ENCODE measurements at regions not wholly inside any gene's neighbourhood (a gene's known extent, or its start where the extent isn't known, plus 50 kb on each side); places are given as distances from the start of the nearest gene placed in this dataset.
"Not testable (repeated sequence)": the region's sequence is repeated elsewhere in the genome, so short reads cannot be mapped to it uniquely, and the experiment has no call there.

DNA sequence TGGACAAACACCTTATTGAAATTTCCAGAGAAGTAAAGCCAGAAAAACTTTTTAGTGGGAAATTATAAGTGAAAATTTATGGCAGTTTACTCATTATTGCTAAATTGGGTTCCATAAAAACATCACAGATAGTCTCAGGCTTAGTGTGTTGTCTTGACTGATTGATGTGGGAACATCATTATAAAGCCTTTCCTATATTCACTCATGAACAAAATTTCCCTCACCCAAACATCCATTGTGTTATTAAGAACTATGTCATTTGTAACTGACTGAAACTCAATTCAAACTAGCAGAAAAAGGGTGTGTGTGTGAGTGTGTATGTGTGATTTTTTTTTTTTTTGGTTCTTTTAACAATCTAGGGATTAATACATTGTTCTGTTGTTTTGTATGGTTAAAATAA lies 143.7 kb upstream of the SEMA6A start:
- no peak overlapping the region for H2AFZ ChIP-seq (ENCODE audit: control insufficient read depth, low read length)

DNA sequence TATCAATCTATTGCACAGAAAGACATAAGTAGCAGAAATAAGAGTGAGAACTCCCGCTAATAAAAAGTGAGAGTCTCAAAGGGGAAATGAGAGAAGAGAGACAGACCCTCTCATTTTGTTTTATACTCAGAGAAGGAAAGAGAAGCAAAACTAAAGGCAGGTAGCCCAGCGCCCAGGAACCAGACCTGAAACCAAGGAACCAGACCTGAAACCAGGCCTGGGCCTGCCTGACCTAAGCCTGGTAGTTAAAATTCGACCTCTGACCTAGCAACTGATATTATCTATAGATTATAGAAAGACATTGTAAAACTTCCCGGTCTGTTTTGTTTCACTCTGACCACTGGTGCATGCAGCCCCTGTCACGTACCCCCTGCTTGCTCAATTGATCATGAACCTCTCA lies 134.5 kb upstream of the SEMA6A start:
- Histone ChIP-seq H2AFZ (ENCODE audit: control insufficient read depth, low read length) (no peak overlapping the region), H3K9ac (ENCODE audit: control insufficient read depth, extremely low read depth, insufficient read depth, low read length) (no peak overlapping the region), H3K4me1 (ENCODE audit: control insufficient read depth, extremely low read depth, insufficient read depth, low read length) (no peaks in the 10 kb centered on the region), H3K79me2 (ENCODE audit: control insufficient read depth, insufficient read depth, low read length) (no peaks in the 10 kb centered on the region), H3K36me3 (ENCODE audit: control insufficient read depth in 2 of 2, extremely low read depth in 1 of 2, insufficient read depth in 2 of 2, low read length in 2 of 2) (no peaks in the 10 kb centered on the region), H3K4me2 (ENCODE audit: control insufficient read depth, extremely low read depth, insufficient read depth, low read depth, low read length) (no peak overlapping the region), H3K9me1 (ENCODE audit: control insufficient read depth, extremely low read depth, insufficient read depth, low read length) (no peaks in the 10 kb centered on the region), H3K9me3 (ENCODE audit: control insufficient read depth, low read depth, low read length) (no peaks in the 10 kb centered on the region), H3K4me3 (ENCODE audit: control insufficient read depth in 2 of 3, extremely low read depth in 1 of 3, insufficient read depth in 2 of 3, low read depth in 1 of 3, low read length in 3 of 3) (no peak overlapping the region), H3K27me3 (ENCODE audit: control insufficient read depth, extremely low read depth, insufficient read depth, low read length) (no peaks in the 10 kb centered on the region), H4K20me1 (ENCODE audit: control insufficient read depth, extremely low read depth, insufficient read depth, low read length) (no peaks in the 10 kb centered on the region), H3K27ac (ENCODE audit: control insufficient read depth, insufficient read depth, low read length) (no peak overlapping the region)
- no peak for TF ChIP-seq EZH2 (IDR thresholded peaks at IDR 0.05; ENCODE audit: low read length)
- TF ChIP-seq, protein P1, sequence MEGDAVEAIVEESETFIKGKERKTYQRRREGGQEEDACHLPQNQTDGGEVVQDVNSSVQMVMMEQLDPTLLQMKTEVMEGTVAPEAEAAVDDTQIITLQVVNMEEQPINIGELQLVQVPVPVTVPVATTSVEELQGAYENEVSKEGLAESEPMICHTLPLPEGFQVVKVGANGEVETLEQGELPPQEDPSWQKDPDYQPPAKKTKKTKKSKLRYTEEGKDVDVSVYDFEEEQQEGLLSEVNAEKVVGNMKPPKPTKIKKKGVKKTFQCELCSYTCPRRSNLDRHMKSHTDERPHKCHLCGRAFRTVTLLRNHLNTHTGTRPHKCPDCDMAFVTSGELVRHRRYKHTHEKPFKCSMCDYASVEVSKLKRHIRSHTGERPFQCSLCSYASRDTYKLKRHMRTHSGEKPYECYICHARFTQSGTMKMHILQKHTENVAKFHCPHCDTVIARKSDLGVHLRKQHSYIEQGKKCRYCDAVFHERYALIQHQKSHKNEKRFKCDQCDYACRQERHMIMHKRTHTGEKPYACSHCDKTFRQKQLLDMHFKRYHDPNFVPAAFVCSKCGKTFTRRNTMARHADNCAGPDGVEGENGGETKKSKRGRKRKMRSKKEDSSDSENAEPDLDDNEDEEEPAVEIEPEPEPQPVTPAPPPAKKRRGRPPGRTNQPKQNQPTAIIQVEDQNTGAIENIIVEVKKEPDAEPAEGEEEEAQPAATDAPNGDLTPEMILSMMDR (optimal IDR thresholded peaks at IDR 0.05 in 1 of 3, IDR thresholded peaks at IDR 0.05 in 1 of 3, conservative IDR thresholded peaks at IDR 0.05 in 1 of 3; ENCODE audit: extremely low read depth in 1 of 3, insufficient read depth in 2 of 3, low read length in 3 of 3), result no peak
- FAIRE-seq (no peak), DNase-seq (ENCODE audit: low read depth, low spot score) (no peak)
- dilution Hi-C loops (cut with MboI; ENCODE audit: extremely low pct_ligation_motif_present, low sequenced_read_pairs), result no loop called here

More for the DNA sequence above, 143.7 kb upstream of the SEMA6A start:
- Histone ChIP-seq H3K27ac (ENCODE audit: control insufficient read depth, insufficient read depth, low read length) (no peak overlapping the region), H3K9ac (ENCODE audit: control insufficient read depth, extremely low read depth, insufficient read depth, low read length) (no peak overlapping the region), H4K20me1 (ENCODE audit: control insufficient read depth, extremely low read depth, insufficient read depth, low read length) (no peaks in the 10 kb centered on the region), H3K36me3 (ENCODE audit: control insufficient read depth in 2 of 2, extremely low read depth in 1 of 2, insufficient read depth in 2 of 2, low read length in 2 of 2) (no peaks in the 10 kb centered on the region), H3K4me3 (ENCODE audit: control insufficient read depth in 2 of 3, extremely low read depth in 1 of 3, insufficient read depth in 2 of 3, low read depth in 1 of 3, low read length in 3 of 3) (no peak overlapping the region), H3K4me2 (ENCODE audit: control insufficient read depth, extremely low read depth, insufficient read depth, low read depth, low read length) (no peak overlapping the region), H3K27me3 (ENCODE audit: control insufficient read depth, extremely low read depth, insufficient read depth, low read length) (no peaks in the 10 kb centered on the region), H3K9me1 (ENCODE audit: control insufficient read depth, extremely low read depth, insufficient read depth, low read length) (no peaks in the 10 kb centered on the region), H3K4me1 (ENCODE audit: control insufficient read depth, extremely low read depth, insufficient read depth, low read length) (no peaks in the 10 kb centered on the region), H3K79me2 (ENCODE audit: control insufficient read depth, insufficient read depth, low read length) (no peaks in the 10 kb centered on the region), H3K9me3 (ENCODE audit: control insufficient read depth, low read depth, low read length) (no peaks in the 10 kb centered on the region)
- dilution Hi-C loops (cut with MboI; ENCODE audit: extremely low pct_ligation_motif_present, low sequenced_read_pairs), result no loop called here
- no peak for TF ChIP-seq EZH2 (IDR thresholded peaks at IDR 0.05; ENCODE audit: low read length)
- TF ChIP-seq, protein P1 (optimal IDR thresholded peaks at IDR 0.05 in 1 of 3, IDR thresholded peaks at IDR 0.05 in 1 of 3, conservative IDR thresholded peaks at IDR 0.05 in 1 of 3; ENCODE audit: extremely low read depth in 1 of 3, insufficient read depth in 2 of 3, low read length in 3 of 3), result no peak
- DNase-seq (ENCODE audit: low read depth, low spot score) (no peak), FAIRE-seq (no peak)

DNA sequence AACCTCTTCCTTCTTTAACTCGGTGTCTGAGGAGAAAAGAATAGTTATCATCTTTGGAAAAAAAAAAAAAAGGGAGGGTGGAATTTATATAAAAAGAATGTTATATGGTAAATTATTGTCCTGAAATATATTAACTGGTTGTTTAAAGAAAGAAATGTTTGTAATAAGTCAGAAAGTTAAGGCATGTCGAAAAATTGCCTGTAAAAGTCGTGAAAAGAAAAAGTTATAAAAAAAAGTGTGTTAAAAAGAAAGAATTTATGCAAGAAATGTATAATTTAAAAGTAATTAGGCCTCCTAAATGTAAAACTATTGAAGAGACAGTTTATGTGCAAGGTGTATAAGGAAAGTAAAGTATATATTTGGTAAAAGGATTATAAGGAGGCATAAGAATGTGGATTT lies 130.5 kb upstream of the SEMA6A start:
- H3K79me2 ChIP-seq (ENCODE audit: control insufficient read depth, insufficient read depth, low read length); dilution Hi-C loops (cut with MboI; ENCODE audit: extremely low pct_ligation_motif_present, low sequenced_read_pairs); H4K20me1 ChIP-seq (ENCODE audit: control insufficient read depth, extremely low read depth, insufficient read depth, low read length); H3K27ac ChIP-seq (ENCODE audit: control insufficient read depth, insufficient read depth, low read length); DNase-seq (ENCODE audit: low read depth, low spot score); H3K4me2 ChIP-seq (ENCODE audit: control insufficient read depth, extremely low read depth, insufficient read depth, low read depth, low read length); H3K36me3 ChIP-seq (ENCODE audit: control insufficient read depth in 2 of 2, extremely low read depth in 1 of 2, insufficient read depth in 2 of 2, low read length in 2 of 2); H3K9ac ChIP-seq (ENCODE audit: control insufficient read depth, extremely low read depth, insufficient read depth, low read length); H3K4me3 ChIP-seq (ENCODE audit: control insufficient read depth in 2 of 3, extremely low read depth in 1 of 3, insufficient read depth in 2 of 3, low read depth in 1 of 3, low read length in 3 of 3); H3K9me1 ChIP-seq (ENCODE audit: control insufficient read depth, extremely low read depth, insufficient read depth, low read length); H3K9me3 ChIP-seq (ENCODE audit: control insufficient read depth, low read depth, low read length); FAIRE-seq; H3K27me3 ChIP-seq (ENCODE audit: control insufficient read depth, extremely low read depth, insufficient read depth, low read length); H2AFZ ChIP-seq (ENCODE audit: control insufficient read depth, low read length); H3K4me1 ChIP-seq (ENCODE audit: control insufficient read depth, extremely low read depth, insufficient read depth, low read length): not testable (repeated sequence)

All from keratinocyte (primary cell).